ENCODE measurements at regions not wholly inside any gene's neighbourhood (a gene's known extent, or its start where the extent isn't known, plus 50 kb on each side); places are given as distances from the start of the nearest gene placed in this dataset.
"Not testable (repeated sequence)": the region's sequence is repeated elsewhere in the genome, so short reads cannot be mapped to it uniquely, and the experiment has no call there.

GRCh38 chr15:77905301-77905920, 172.1 kb downstream of the TBC1D2B start:
- Histone ChIP-seq H3K79me2 (ENCODE audit: low read length) (no peaks in the 10 kb centered on the region), H3K27ac (ENCODE audit: low read length) (no peak overlapping the region), H3K9me3 (replicated peaks; ENCODE audit: insufficient read depth, low read length) (no peaks in the 10 kb centered on the region), H2AFZ (ENCODE audit: low read length) (no peak overlapping the region), H3F3A (ENCODE audit: insufficient read depth, low read length) (no peaks in the 10 kb centered on the region), H4K20me1 (ENCODE audit: insufficient read depth, low read length) (no peaks in the 10 kb centered on the region), H3K4me2 (ENCODE audit: low read depth, low read length) (no peak overlapping the region), H3K9ac (ENCODE audit: low read length) (no peak overlapping the region), H3K27me3 (replicated peaks; ENCODE audit: insufficient read depth, low read length) (peaks cover 32% of the 10 kb centered on the region), H3K4me3 (ENCODE audit: low read length) (no peak overlapping the region), H3K36me3 (replicated peaks; ENCODE audit: insufficient read depth, low read length) (no peaks in the 10 kb centered on the region), H3K9me2 (replicated peaks; ENCODE audit: insufficient read depth, low read length) (no peaks in the 10 kb centered on the region), H3K4me1 (ENCODE audit: low read length) (no peaks in the 10 kb centered on the region)
- no peak for TF ChIP-seq CTCF (IDR thresholded peaks at IDR 0.05; ENCODE audit: low read length)
- no peak for TF ChIP-seq EZH2 (optimal IDR thresholded peaks at IDR 0.05; ENCODE audit: low read depth, low read length)
- no peak for TF ChIP-seq EZH2phosphoT487 (IDR thresholded peaks at IDR 0.05; ENCODE audit: low read length)
- DNase-seq = no peak

GRCh38 chr15:77904901-77905300, 172.6 kb downstream of the TBC1D2B start:
- no peak overlapping the region for H3K4me3 ChIP-seq (ENCODE audit: low read length)
- H3K36me3 ChIP-seq (replicated peaks; ENCODE audit: insufficient read depth, low read length) = no peaks in the 10 kb centered on the region
- no peaks in the 10 kb centered on the region for H4K20me1 ChIP-seq (ENCODE audit: insufficient read depth, low read length)
- H3K79me2 ChIP-seq (ENCODE audit: low read length) = no peaks in the 10 kb centered on the region
- no peak overlapping the region for H3K4me2 ChIP-seq (ENCODE audit: low read depth, low read length)
- no peaks in the 10 kb centered on the region for H3K4me1 ChIP-seq (ENCODE audit: low read length)
- no peaks in the 10 kb centered on the region for H3K9me3 ChIP-seq (replicated peaks; ENCODE audit: insufficient read depth, low read length)
- H3K9me2 ChIP-seq (replicated peaks; ENCODE audit: insufficient read depth, low read length) = no peaks in the 10 kb centered on the region
- TF ChIP-seq EZH2phosphoT487 (IDR thresholded peaks at IDR 0.05; ENCODE audit: low read length) (no peak), EZH2 (optimal IDR thresholded peaks at IDR 0.05; ENCODE audit: low read depth, low read length) (no peak), CTCF (IDR thresholded peaks at IDR 0.05; ENCODE audit: low read length) (no peak)
- no peak for DNase-seq
- H3K27ac ChIP-seq (ENCODE audit: low read length) = no peak overlapping the region
- H2AFZ ChIP-seq (ENCODE audit: low read length) = no peak overlapping the region
- no peak overlapping the region for H3K9ac ChIP-seq (ENCODE audit: low read length)
- no peaks in the 10 kb centered on the region for H3F3A ChIP-seq (ENCODE audit: insufficient read depth, low read length)
- peaks cover 32% of the 10 kb centered on the region for H3K27me3 ChIP-seq (replicated peaks; ENCODE audit: insufficient read depth, low read length)

- TF ChIP-seq EZH2 (optimal IDR thresholded peaks at IDR 0.05; ENCODE audit: low read depth, low read length) = no peak
- no peak for TF ChIP-seq EZH2phosphoT487 (IDR thresholded peaks at IDR 0.05; ENCODE audit: low read length)
- TF ChIP-seq CTCF (IDR thresholded peaks at IDR 0.05; ENCODE audit: low read length) = no peak
- no peaks in the 10 kb centered on the region for H3F3A ChIP-seq (ENCODE audit: insufficient read depth, low read length)
- no peak overlapping the region for H3K4me2 ChIP-seq (ENCODE audit: low read depth, low read length)
- no peaks in the 10 kb centered on the region for H4K20me1 ChIP-seq (ENCODE audit: insufficient read depth, low read length)
- peaks cover 32% of the 10 kb centered on the region for H3K27me3 ChIP-seq (replicated peaks; ENCODE audit: insufficient read depth, low read length)
- no peak for DNase-seq
- H2AFZ ChIP-seq (ENCODE audit: low read length) = no peak overlapping the region
- no peaks in the 10 kb centered on the region for H3K79me2 ChIP-seq (ENCODE audit: low read length)
- no peak overlapping the region for H3K9ac ChIP-seq (ENCODE audit: low read length)
- no peaks in the 10 kb centered on the region for H3K9me3 ChIP-seq (replicated peaks; ENCODE audit: insufficient read depth, low read length)
- no peak overlapping the region for H3K27ac ChIP-seq (ENCODE audit: low read length)
- no peaks in the 10 kb centered on the region for H3K9me2 ChIP-seq (replicated peaks; ENCODE audit: insufficient read depth, low read length)
- H3K36me3 ChIP-seq (replicated peaks; ENCODE audit: insufficient read depth, low read length) = no peaks in the 10 kb centered on the region
- H3K4me1 ChIP-seq (ENCODE audit: low read length) = no peaks in the 10 kb centered on the region
- H3K4me3 ChIP-seq (ENCODE audit: low read length) = no peak overlapping the region
Measured at GRCh38 chr15:77904436-77904821, 173.1 kb downstream of the TBC1D2B start.

GRCh38 chr15:77903761-77904435, 173.6 kb downstream of the TBC1D2B start:
- H3K27me3 ChIP-seq (replicated peaks; ENCODE audit: insufficient read depth, low read length) = peaks cover 35% of the 10 kb centered on the region
- H3K79me2 ChIP-seq (ENCODE audit: low read length); H3K9me3 ChIP-seq (replicated peaks; ENCODE audit: insufficient read depth, low read length); H3K4me1 ChIP-seq (ENCODE audit: low read length); H4K20me1 ChIP-seq (ENCODE audit: insufficient read depth, low read length); H3K9me2 ChIP-seq (replicated peaks; ENCODE audit: insufficient read depth, low read length); H3K9ac ChIP-seq (ENCODE audit: low read length); H3K36me3 ChIP-seq (replicated peaks; ENCODE audit: insufficient read depth, low read length); H3F3A ChIP-seq (ENCODE audit: insufficient read depth, low read length); H3K27ac ChIP-seq (ENCODE audit: low read length); H3K4me3 ChIP-seq (ENCODE audit: low read length); H2AFZ ChIP-seq (ENCODE audit: low read length); H3K4me2 ChIP-seq (ENCODE audit: low read depth, low read length); DNase-seq: not testable (repeated sequence)

Measured in MM.1S (cell line).